ENCODE measurements at regions not wholly inside any gene's neighbourhood (a gene's known extent, or its start where the extent isn't known, plus 50 kb on each side); places are given as distances from the start of the nearest gene placed in this dataset.

GRCh38 chr9:75499812-75500211, 390.7 kb upstream of the PCSK5 start:
- Histone ChIP-seq H3K9ac (ENCODE audit: low read length) (no peak overlapping the region), H2AFZ (ENCODE audit: low read depth, low read length, poor library complexity, severe bottlenecking) (no peak overlapping the region), H3K4me3 (replicated peaks in 1 of 2; ENCODE audit: low read depth in 1 of 2, low read length in 2 of 2) (no peak overlapping the region), H3K27me3 (ENCODE audit: insufficient read depth, low read length) (no peaks in the 10 kb centered on the region), H3K9me2 (ENCODE audit: insufficient read depth) (no peaks in the 10 kb centered on the region), H3K4me2 (ENCODE audit: low read length) (no peak overlapping the region), H4K20me1 (ENCODE audit: insufficient read depth) (no peaks in the 10 kb centered on the region), H3K36me3 (ENCODE audit: control insufficient read depth in 1 of 2, insufficient read depth in 2 of 2, low read length in 2 of 2) (no peaks in the 10 kb centered on the region), H3K27ac (ENCODE audit: low read depth, low read length) (no peak overlapping the region), H3K9me3 (ENCODE audit: control insufficient read depth in 1 of 2, insufficient read depth in 1 of 2, low read depth in 1 of 2, low read length in 2 of 2) (no peaks in the 10 kb centered on the region), H3K4me1 (ENCODE audit: control insufficient read depth in 1 of 2, insufficient read depth in 2 of 2, low read length in 2 of 2) (no peaks in the 10 kb centered on the region), H3K79me2 (ENCODE audit: insufficient read depth, low read length) (no peaks in the 10 kb centered on the region)
- RAD21 ChIA-PET (ENCODE audit: low non-redundant PET in 1 of 2, low total read pairs in 2 of 2, uncharacterized antibody in 2 of 2, unreplicated experiment in 2 of 2): no interaction called here
- ATAC-seq (no peak), DNase-seq (ENCODE audit: low read depth, low spot score) (no peak)
- no TSS peak for BruUV-seq (replicated peaks)
- CTCF ChIA-PET: no interaction called here
- intact Hi-C loops (cut with micrococcal nuclease): no loop called here
- TF ChIP-seq, protein P1, sequence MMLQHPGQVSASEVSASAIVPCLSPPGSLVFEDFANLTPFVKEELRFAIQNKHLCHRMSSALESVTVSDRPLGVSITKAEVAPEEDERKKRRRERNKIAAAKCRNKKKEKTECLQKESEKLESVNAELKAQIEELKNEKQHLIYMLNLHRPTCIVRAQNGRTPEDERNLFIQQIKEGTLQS (IDR thresholded peaks at IDR 0.05): no peak
- TF ChIP-seq POLR2AphosphoS5 (IDR thresholded peaks at IDR 0.05; ENCODE audit: low read depth, low read length) (no peak), CEBPB (IDR thresholded peaks at IDR 0.05; ENCODE audit: low read depth) (no peak), SP1 (IDR thresholded peaks at IDR 0.05; ENCODE audit: low read depth) (no peak), JUND (IDR thresholded peaks at IDR 0.05) (no peak), POLR2A (IDR thresholded peaks at IDR 0.05; ENCODE audit: borderline replicate concordance, extremely low read depth, insufficient read depth, insufficient read length) (no peak), ZNF274 (IDR thresholded peaks at IDR 0.05; ENCODE audit: low read depth, low read length) (no peak), YY1 (IDR thresholded peaks at IDR 0.05; ENCODE audit: extremely low read depth, insufficient replicate concordance, low read depth, low read length) (no peak), SIN3A (IDR thresholded peaks at IDR 0.05; ENCODE audit: low read depth) (no peak), EZH2 (IDR thresholded peaks at IDR 0.05) (no peak), SRF (IDR thresholded peaks at IDR 0.05; ENCODE audit: low read depth) (no peak), RAD21 (IDR thresholded peaks at IDR 0.05; ENCODE audit: low read depth) (no peak), FOSL1 (IDR thresholded peaks at IDR 0.05; ENCODE audit: low read depth) (no peak)
- POLR2A ChIA-PET: no interaction called here

DNA sequence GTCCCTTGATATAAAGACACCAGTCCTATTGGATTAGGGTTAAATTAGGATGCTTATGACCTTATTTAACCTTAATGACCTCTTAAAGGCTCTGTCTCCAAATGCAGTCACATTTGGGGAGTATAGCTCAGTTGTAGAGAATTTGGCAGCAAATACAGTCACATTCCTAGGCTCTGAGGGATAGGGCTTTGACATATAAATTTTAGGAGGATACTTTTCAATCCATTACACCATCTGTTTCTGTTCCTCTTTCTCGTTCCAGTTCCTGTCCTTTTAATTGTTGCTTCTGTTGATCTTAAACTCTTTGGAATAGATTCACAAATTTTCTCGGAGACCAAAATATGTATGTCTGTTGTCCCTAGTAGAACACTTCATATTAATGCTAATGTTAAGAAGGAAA, 390.0 kb upstream of the PCSK5 start:
- BruUV-seq (replicated peaks): no TSS peak
- ChIA-PET CTCF (no interaction called here), RAD21 (ENCODE audit: low non-redundant PET in 1 of 2, low total read pairs in 2 of 2, uncharacterized antibody in 2 of 2, unreplicated experiment in 2 of 2) (no interaction called here), POLR2A (no interaction called here)
- Histone ChIP-seq H3K27ac (ENCODE audit: low read depth, low read length) (no peak overlapping the region), H3K4me2 (ENCODE audit: low read length) (no peak overlapping the region), H3K36me3 (ENCODE audit: control insufficient read depth in 1 of 2, insufficient read depth in 2 of 2, low read length in 2 of 2) (no peaks in the 10 kb centered on the region), H4K20me1 (ENCODE audit: insufficient read depth) (no peaks in the 10 kb centered on the region), H3K9ac (ENCODE audit: low read length) (no peak overlapping the region), H3K79me2 (ENCODE audit: insufficient read depth, low read length) (no peaks in the 10 kb centered on the region), H3K4me1 (ENCODE audit: control insufficient read depth in 1 of 2, insufficient read depth in 2 of 2, low read length in 2 of 2) (no peaks in the 10 kb centered on the region), H3K9me2 (ENCODE audit: insufficient read depth) (no peaks in the 10 kb centered on the region), H3K27me3 (ENCODE audit: insufficient read depth, low read length) (no peaks in the 10 kb centered on the region), H3K4me3 (replicated peaks in 1 of 2; ENCODE audit: low read depth in 1 of 2, low read length in 2 of 2) (no peak overlapping the region), H3K9me3 (ENCODE audit: control insufficient read depth in 1 of 2, insufficient read depth in 1 of 2, low read depth in 1 of 2, low read length in 2 of 2) (no peaks in the 10 kb centered on the region), H2AFZ (ENCODE audit: low read depth, low read length, poor library complexity, severe bottlenecking) (no peak overlapping the region)
- ATAC-seq (no peak), DNase-seq (ENCODE audit: low read depth, low spot score) (no peak)
- intact Hi-C loops (cut with micrococcal nuclease): no loop called here
- TF ChIP-seq, protein P2, sequence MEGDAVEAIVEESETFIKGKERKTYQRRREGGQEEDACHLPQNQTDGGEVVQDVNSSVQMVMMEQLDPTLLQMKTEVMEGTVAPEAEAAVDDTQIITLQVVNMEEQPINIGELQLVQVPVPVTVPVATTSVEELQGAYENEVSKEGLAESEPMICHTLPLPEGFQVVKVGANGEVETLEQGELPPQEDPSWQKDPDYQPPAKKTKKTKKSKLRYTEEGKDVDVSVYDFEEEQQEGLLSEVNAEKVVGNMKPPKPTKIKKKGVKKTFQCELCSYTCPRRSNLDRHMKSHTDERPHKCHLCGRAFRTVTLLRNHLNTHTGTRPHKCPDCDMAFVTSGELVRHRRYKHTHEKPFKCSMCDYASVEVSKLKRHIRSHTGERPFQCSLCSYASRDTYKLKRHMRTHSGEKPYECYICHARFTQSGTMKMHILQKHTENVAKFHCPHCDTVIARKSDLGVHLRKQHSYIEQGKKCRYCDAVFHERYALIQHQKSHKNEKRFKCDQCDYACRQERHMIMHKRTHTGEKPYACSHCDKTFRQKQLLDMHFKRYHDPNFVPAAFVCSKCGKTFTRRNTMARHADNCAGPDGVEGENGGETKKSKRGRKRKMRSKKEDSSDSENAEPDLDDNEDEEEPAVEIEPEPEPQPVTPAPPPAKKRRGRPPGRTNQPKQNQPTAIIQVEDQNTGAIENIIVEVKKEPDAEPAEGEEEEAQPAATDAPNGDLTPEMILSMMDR (IDR thresholded peaks at IDR 0.05 in 2 of 3, conservative IDR thresholded peaks at IDR 0.05 in 1 of 3; ENCODE audit: borderline replicate concordance in 1 of 3, insufficient read depth in 1 of 3, low read depth in 2 of 3, low read length in 2 of 3): no peak
- no peak for TF ChIP-seq FOSL1 (IDR thresholded peaks at IDR 0.05; ENCODE audit: low read depth)
- no peak for TF ChIP-seq ELF1 (IDR thresholded peaks at IDR 0.05; ENCODE audit: borderline replicate concordance, low read depth)
- TF ChIP-seq, protein P3, sequence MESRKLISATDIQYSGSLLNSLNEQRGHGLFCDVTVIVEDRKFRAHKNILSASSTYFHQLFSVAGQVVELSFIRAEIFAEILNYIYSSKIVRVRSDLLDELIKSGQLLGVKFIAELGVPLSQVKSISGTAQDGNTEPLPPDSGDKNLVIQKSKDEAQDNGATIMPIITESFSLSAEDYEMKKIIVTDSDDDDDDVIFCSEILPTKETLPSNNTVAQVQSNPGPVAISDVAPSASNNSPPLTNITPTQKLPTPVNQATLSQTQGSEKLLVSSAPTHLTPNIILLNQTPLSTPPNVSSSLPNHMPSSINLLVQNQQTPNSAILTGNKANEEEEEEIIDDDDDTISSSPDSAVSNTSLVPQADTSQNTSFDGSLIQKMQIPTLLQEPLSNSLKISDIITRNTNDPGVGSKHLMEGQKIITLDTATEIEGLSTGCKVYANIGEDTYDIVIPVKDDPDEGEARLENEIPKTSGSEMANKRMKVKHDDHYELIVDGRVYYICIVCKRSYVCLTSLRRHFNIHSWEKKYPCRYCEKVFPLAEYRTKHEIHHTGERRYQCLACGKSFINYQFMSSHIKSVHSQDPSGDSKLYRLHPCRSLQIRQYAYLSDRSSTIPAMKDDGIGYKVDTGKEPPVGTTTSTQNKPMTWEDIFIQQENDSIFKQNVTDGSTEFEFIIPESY (IDR thresholded peaks at IDR 0.05; ENCODE audit: extremely low read depth, insufficient replicate concordance, low read length): no peak
- TF ChIP-seq, protein P1 (IDR thresholded peaks at IDR 0.05): no peak
